Naive B cell (primary cell): ENCODE measurements at regions not wholly inside any gene's neighbourhood (a gene's known extent, or its start where the extent isn't known, plus 50 kb on each side); places are given as distances from the start of the nearest gene placed in this dataset.
A peak's percentile ranks its signal among the peaks of the same experiment; 100 is the strongest.
"Not testable (repeated sequence)": the region's sequence is repeated elsewhere in the genome, so short reads cannot be mapped to it uniquely, and the experiment has no call there.

Experiments used
- ATAC-seq, 2 donors: fragments of 150-1000 bp; cut with Tn5 transposase; 2 replicates each; pipeline ENCODE4 v1.10.0; 2021; ENCODE audit warnings: low read depth in 2 of 2, mild to moderate bottlenecking in 2 of 2, moderate library complexity in 2 of 2
- DNase-seq: peaks from one replicate; pipeline ENCODE4 v3.0.0; 2022
- H3K27ac Mint-ChIP-seq, 6 donors: one replicate each; pipeline ENCODE4 v1.8.0; 2020 to 2022; ENCODE audit warnings: mild to moderate bottlenecking in 6 of 6, mixed read lengths in 6 of 6, moderate library complexity in 5 of 6, inconsistent platforms in 2 of 6
- H3K27me3 Mint-ChIP-seq, 3 donors: one replicate each; pipeline ENCODE4 v1.8.0; 2021 to 2022; ENCODE audit warnings: mixed read lengths in 3 of 3, mild to moderate bottlenecking in 1 of 3
- H3K36me3 Mint-ChIP-seq, 2 donors: one replicate each; pipeline ENCODE4 v1.8.0; 2020 to 2022; ENCODE audit warnings: mixed read lengths in 2 of 2, inconsistent platforms in 1 of 2, mild to moderate bottlenecking in 1 of 2
- H3K4me1 Mint-ChIP-seq, 3 donors: one replicate each; pipeline ENCODE4 v1.8.0; 2020 to 2022; ENCODE audit warnings: mixed read lengths in 3 of 3, inconsistent platforms in 1 of 3, mild to moderate bottlenecking in 1 of 3, moderate library complexity in 1 of 3
- H3K4me3 Mint-ChIP-seq, 8 donors: one replicate each; pipeline ENCODE4 v1.8.0; 2020 to 2022; ENCODE audit warnings: mild to moderate bottlenecking in 8 of 8, mixed read lengths in 8 of 8, moderate library complexity in 8 of 8, inconsistent platforms in 2 of 8
- H3K9me3 Mint-ChIP-seq, 7 donors: one replicate each; pipeline ENCODE4 v1.8.0; 2020 to 2022; ENCODE audit warnings: mixed read lengths in 7 of 7, mild to moderate bottlenecking in 5 of 7, inconsistent platforms in 2 of 7, moderate library complexity in 1 of 7

GRCh38 chr10:30722956-30723620, 93.5 kb upstream of the LYZL2 start:
- no peak overlapping the region for H3K4me3 Mint-ChIP-seq

GRCh38 chr10:30719832-30720231, 90.3 kb upstream of the LYZL2 start:
- H3K27me3 Mint-ChIP-seq = peaks cover 19 to 29% (median 20%) of the 10 kb centered on the region in 3 donors
- H3K27ac Mint-ChIP-seq = no peak overlapping the region

More at GRCh38 chr10:30722956-30723620, 93.5 kb upstream of the LYZL2 start:
- Mint-ChIP-seq H3K36me3 (no peaks in the 10 kb centered on the region), H3K9me3 (no peaks in the 10 kb centered on the region), H3K27me3 (peaks cover 20 to 31% (median 24%) of the 10 kb centered on the region in 3 donors), H3K4me1 (peaks cover 5 to 21% (median 17%) of the 10 kb centered on the region in 3 donors), H3K27ac (no peak overlapping the region)
- ATAC-seq (peak; percentile 43 to 50), DNase-seq (no peak)

GRCh38 chr10:30709700-30710358, 80.3 kb upstream of the LYZL2 start:
- Mint-ChIP-seq H3K27ac (peak overlapping the region in 1 of 6 donors; percentile 47), H3K9me3 (peaks cover 0 to 22% (median 13%) of the 10 kb centered on the region in 7 donors), H3K27me3 (no peaks in the 10 kb centered on the region), H3K4me1 (peaks cover 14 to 29% (median 20%) of the 10 kb centered on the region in 3 donors), H3K36me3 (peaks cover 5 to 9% of the 10 kb centered on the region in 2 donors), H3K4me3 (no peak overlapping the region)
- DNase-seq = no peak
- ATAC-seq = no peak

More at GRCh38 chr10:30719832-30720231, 90.3 kb upstream of the LYZL2 start:
- Mint-ChIP-seq H3K9me3 (no peaks in the 10 kb centered on the region), H3K4me1 (peaks cover 5 to 14% (median 14%) of the 10 kb centered on the region in 3 donors), H3K4me3 (no peak overlapping the region), H3K36me3 (no peaks in the 10 kb centered on the region)
- DNase-seq (no peak), ATAC-seq (no peak)

GRCh38 chr10:30709229-30709628, 79.7 kb upstream of the LYZL2 start:
- H3K4me1 Mint-ChIP-seq = peaks cover 20 to 35% (median 26%) of the 10 kb centered on the region in 3 donors
- peaks cover 0 to 20% (median 11%) of the 10 kb centered on the region in 7 donors for H3K9me3 Mint-ChIP-seq
- H3K27ac Mint-ChIP-seq = peak overlapping the region in 2 of 6 donors; percentile 58 to 81
- ATAC-seq (no peak), DNase-seq (no peak)
- peak overlapping the region in 2 of 8 donors; percentile 34 to 73 for H3K4me3 Mint-ChIP-seq
- no peaks in the 10 kb centered on the region for H3K27me3 Mint-ChIP-seq
- peaks cover 5 to 9% of the 10 kb centered on the region in 2 donors for H3K36me3 Mint-ChIP-seq

- DNase-seq = no peak
- no peak for ATAC-seq
- peaks cover 26 to 45% (median 33%) of the 10 kb centered on the region in 3 donors for H3K4me1 Mint-ChIP-seq
- H3K36me3 Mint-ChIP-seq = peaks cover 3 to 4% of the 10 kb centered on the region in 2 donors
- H3K27me3 Mint-ChIP-seq = no peaks in the 10 kb centered on the region
- peaks cover 0 to 10% (median 3%) of the 10 kb centered on the region in 7 donors for H3K9me3 Mint-ChIP-seq
- H3K4me3 Mint-ChIP-seq = no peak overlapping the region
- H3K27ac Mint-ChIP-seq = no peak overlapping the region
Measured at GRCh38 chr10:30708234-30708633, 78.7 kb upstream of the LYZL2 start.

- not testable (repeated sequence) for H3K36me3 Mint-ChIP-seq, H3K27me3 Mint-ChIP-seq, DNase-seq, H3K9me3 Mint-ChIP-seq, ATAC-seq
- Mint-ChIP-seq H3K4me1 (peaks cover 39 to 60% (median 46%) of the 10 kb centered on the region in 3 donors), H3K4me3 (peak overlapping the region in 6 of 8 donors; percentile 36 to 95 (median 69)), H3K27ac (peak overlapping the region; percentile 91 to 97 (median 96))
Measured at GRCh38 chr10:30706189-30706588, 76.6 kb upstream of the LYZL2 start.

- DNase-seq (no peak), ATAC-seq (peak; percentile 24 to 27)
- no peaks in the 10 kb centered on the region for H3K9me3 Mint-ChIP-seq
- peak overlapping the region; percentile 80 to 95 (median 92) for H3K4me3 Mint-ChIP-seq
- H3K4me1 Mint-ChIP-seq = peaks cover 40 to 63% (median 46%) of the 10 kb centered on the region in 3 donors
- peak overlapping the region; percentile 91 to 97 (median 96) for H3K27ac Mint-ChIP-seq
- no peaks in the 10 kb centered on the region for H3K27me3 Mint-ChIP-seq
- no peaks in the 10 kb centered on the region for H3K36me3 Mint-ChIP-seq
Measured at GRCh38 chr10:30705625-30706149, 76.1 kb upstream of the LYZL2 start.

- H3K4me3 Mint-ChIP-seq = peak overlapping the region; percentile 80 to 95 (median 92)
- no peaks in the 10 kb centered on the region for H3K36me3 Mint-ChIP-seq
- no peaks in the 10 kb centered on the region for H3K9me3 Mint-ChIP-seq
- peaks cover 40 to 63% (median 46%) of the 10 kb centered on the region in 3 donors for H3K4me1 Mint-ChIP-seq
- ATAC-seq (peak; percentile 68 to 72), DNase-seq (peak; percentile 54)
- no peaks in the 10 kb centered on the region for H3K27me3 Mint-ChIP-seq
- H3K27ac Mint-ChIP-seq = peak overlapping the region; percentile 91 to 97 (median 96)
Measured at GRCh38 chr10:30705101-30705624, 75.6 kb upstream of the LYZL2 start.

- peaks cover 40 to 66% (median 46%) of the 10 kb centered on the region in 3 donors for H3K4me1 Mint-ChIP-seq
- peak overlapping the region; percentile 91 to 97 (median 96) for H3K27ac Mint-ChIP-seq
- ATAC-seq = peak; percentile 4 to 7
- H3K36me3 Mint-ChIP-seq, DNase-seq, H3K9me3 Mint-ChIP-seq, H3K27me3 Mint-ChIP-seq: not testable (repeated sequence)
- H3K4me3 Mint-ChIP-seq = peak overlapping the region; percentile 80 to 95 (median 92)
Measured at GRCh38 chr10:30704601-30705100, 75.1 kb upstream of the LYZL2 start.

- no peaks in the 10 kb centered on the region for H3K27me3 Mint-ChIP-seq
- ATAC-seq (no peak), DNase-seq (no peak)
- peak overlapping the region; percentile 80 to 95 (median 92) for H3K4me3 Mint-ChIP-seq
- H3K9me3 Mint-ChIP-seq = no peaks in the 10 kb centered on the region
- peak overlapping the region; percentile 21 to 97 (median 96) for H3K27ac Mint-ChIP-seq
- peaks cover 40 to 64% (median 46%) of the 10 kb centered on the region in 3 donors for H3K4me1 Mint-ChIP-seq
- H3K36me3 Mint-ChIP-seq = no peaks in the 10 kb centered on the region
Measured at GRCh38 chr10:30704026-30704600, 74.6 kb upstream of the LYZL2 start.

GRCh38 chr10:30703446-30703845, 73.9 kb upstream of the LYZL2 start:
- Mint-ChIP-seq H3K4me1 (peaks cover 40 to 62% (median 46%) of the 10 kb centered on the region in 3 donors), H3K27ac (peak overlapping the region in 4 of 6 donors; percentile 51 to 97 (median 94)), H3K4me3 (peak overlapping the region in 3 of 8 donors; percentile 24 to 82 (median 36))
- ATAC-seq, H3K9me3 Mint-ChIP-seq, H3K27me3 Mint-ChIP-seq, H3K36me3 Mint-ChIP-seq, DNase-seq: not testable (repeated sequence)

GRCh38 chr10:30702860-30703259, 73.3 kb upstream of the LYZL2 start:
- Mint-ChIP-seq H3K27me3 (no peaks in the 10 kb centered on the region), H3K9me3 (no peaks in the 10 kb centered on the region), H3K36me3 (no peaks in the 10 kb centered on the region), H3K4me3 (peak overlapping the region in 4 of 8 donors; percentile 19 to 53 (median 30)), H3K27ac (peak overlapping the region in 3 of 6 donors; percentile 16 to 88 (median 78)), H3K4me1 (peaks cover 40 to 63% (median 46%) of the 10 kb centered on the region in 3 donors)
- no peak for DNase-seq
- ATAC-seq = no peak
